K562 (cell line): ENCODE measurements at regions not wholly inside any gene's neighbourhood (a gene's known extent, or its start where the extent isn't known, plus 50 kb on each side); places are given as distances from the start of the nearest gene placed in this dataset.

Source experiments
- CAMTA2 ChIP-seq: fragments of 250-450 bp; sonication (Bioruptor Pico); conservative IDR thresholded peaks from 2 replicates; pipeline ENCODE4 v1.5.1; 2022
- EZH2 ChIP-seq: IDR thresholded peaks from 2 replicates; pipeline ENCODE4 v1.6.1; 2012; ENCODE audit warnings: low read depth, mild to moderate bottlenecking, inconsistent platforms, low read length, borderline replicate concordance
- ZBTB7A ChIP-seq: IDR thresholded peaks from 2 replicates; pipeline ENCODE4 v1.6.1; 2011; ENCODE audit warnings: low read depth, mild to moderate bottlenecking, low read length, moderate library complexity, borderline replicate concordance; ENCODE audit not compliant: control insufficient read depth
- ZNF224 ChIP-seq: sonication (generic); formaldehyde crosslinking; IDR thresholded peaks from 2 replicates; pipeline ENCODE4 v1.8.0; 2022; ENCODE audit warnings: mild to moderate bottlenecking, missing genetic modification reagents
- TF ChIP-seq, protein P1 (sequence below): sonication (generic); formaldehyde crosslinking; IDR thresholded peaks from 2 replicates; pipeline ENCODE4 v1.8.1; 2022; ENCODE audit warnings: missing genetic modification reagents
- TF ChIP-seq, protein P2 (sequence below), 3 experiments: IDR thresholded peaks in 2 of 3; conservative IDR thresholded peaks in 1 of 3; 2 replicates each; pipeline ENCODE4 v1.5.1; 2011 to 2012; ENCODE audit warnings: low read length in 3 of 3, mild to moderate bottlenecking in 3 of 3, control low read depth in 2 of 3, improper control_type of control experiment in 1 of 3, inconsistent platforms in 1 of 3, low read depth in 1 of 3, mixed read lengths in 1 of 3, moderate library complexity in 1 of 3; ENCODE audit not compliant: insufficient read depth in 2 of 3
- TF ChIP-seq, protein P3 (sequence below): IDR thresholded peaks from 2 replicates; pipeline ENCODE4 v1.6.1; 2016; ENCODE audit warnings: missing genetic modification characterization, missing compliant biosample characterization
- TF ChIP-seq, protein P4 (sequence below), 2 experiments: fragments of 450-650 bp; formaldehyde crosslinking in 1 of 2; IDR thresholded peaks; 2 replicates each; pipeline versions ENCODE4 v1.4.0 to v1.6.1; 2014 to 2020; ENCODE audit warnings: mild to moderate bottlenecking in 2 of 2, borderline replicate concordance in 1 of 2, low read depth in 1 of 2
- TF ChIP-seq, protein P5 (sequence below): sonication (generic); formaldehyde crosslinking; IDR thresholded peaks from 2 replicates; pipeline ENCODE4 v1.8.0; 2022; ENCODE audit warnings: mild to moderate bottlenecking, low read depth, missing genetic modification reagents

DNA sequence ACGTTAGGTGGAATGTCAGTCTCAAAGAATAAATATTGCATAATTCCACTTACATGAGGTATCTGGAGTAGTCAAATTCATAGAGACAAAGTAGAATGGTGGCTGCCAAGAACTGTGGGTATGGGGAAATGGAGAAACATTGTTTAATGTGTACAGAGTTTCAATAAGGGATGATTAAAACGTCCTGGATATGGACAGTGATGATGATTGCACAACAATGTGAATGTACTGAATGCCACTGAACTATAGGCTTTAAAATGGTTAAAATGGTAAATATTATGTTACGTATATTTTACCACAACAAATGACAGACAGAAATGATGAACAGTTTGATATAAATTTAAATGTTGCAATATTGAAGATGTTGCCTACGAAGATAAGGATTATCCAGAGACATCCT, 602.0 kb upstream of the PKDCC start:
- TF ChIP-seq, protein P1, sequence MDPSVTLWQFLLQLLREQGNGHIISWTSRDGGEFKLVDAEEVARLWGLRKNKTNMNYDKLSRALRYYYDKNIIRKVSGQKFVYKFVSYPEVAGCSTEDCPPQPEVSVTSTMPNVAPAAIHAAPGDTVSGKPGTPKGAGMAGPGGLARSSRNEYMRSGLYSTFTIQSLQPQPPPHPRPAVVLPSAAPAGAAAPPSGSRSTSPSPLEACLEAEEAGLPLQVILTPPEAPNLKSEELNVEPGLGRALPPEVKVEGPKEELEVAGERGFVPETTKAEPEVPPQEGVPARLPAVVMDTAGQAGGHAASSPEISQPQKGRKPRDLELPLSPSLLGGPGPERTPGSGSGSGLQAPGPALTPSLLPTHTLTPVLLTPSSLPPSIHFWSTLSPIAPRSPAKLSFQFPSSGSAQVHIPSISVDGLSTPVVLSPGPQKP (CRISPR knock-in tag): no peak
- TF ChIP-seq, protein P2, sequence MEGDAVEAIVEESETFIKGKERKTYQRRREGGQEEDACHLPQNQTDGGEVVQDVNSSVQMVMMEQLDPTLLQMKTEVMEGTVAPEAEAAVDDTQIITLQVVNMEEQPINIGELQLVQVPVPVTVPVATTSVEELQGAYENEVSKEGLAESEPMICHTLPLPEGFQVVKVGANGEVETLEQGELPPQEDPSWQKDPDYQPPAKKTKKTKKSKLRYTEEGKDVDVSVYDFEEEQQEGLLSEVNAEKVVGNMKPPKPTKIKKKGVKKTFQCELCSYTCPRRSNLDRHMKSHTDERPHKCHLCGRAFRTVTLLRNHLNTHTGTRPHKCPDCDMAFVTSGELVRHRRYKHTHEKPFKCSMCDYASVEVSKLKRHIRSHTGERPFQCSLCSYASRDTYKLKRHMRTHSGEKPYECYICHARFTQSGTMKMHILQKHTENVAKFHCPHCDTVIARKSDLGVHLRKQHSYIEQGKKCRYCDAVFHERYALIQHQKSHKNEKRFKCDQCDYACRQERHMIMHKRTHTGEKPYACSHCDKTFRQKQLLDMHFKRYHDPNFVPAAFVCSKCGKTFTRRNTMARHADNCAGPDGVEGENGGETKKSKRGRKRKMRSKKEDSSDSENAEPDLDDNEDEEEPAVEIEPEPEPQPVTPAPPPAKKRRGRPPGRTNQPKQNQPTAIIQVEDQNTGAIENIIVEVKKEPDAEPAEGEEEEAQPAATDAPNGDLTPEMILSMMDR (IDR thresholded peaks at IDR 0.05 in 2 of 3, conservative IDR thresholded peaks at IDR 0.05 in 1 of 3; ENCODE audit: insufficient read depth in 2 of 3, low read depth in 1 of 3, low read length in 3 of 3): no peak
- TF ChIP-seq, protein P3, sequence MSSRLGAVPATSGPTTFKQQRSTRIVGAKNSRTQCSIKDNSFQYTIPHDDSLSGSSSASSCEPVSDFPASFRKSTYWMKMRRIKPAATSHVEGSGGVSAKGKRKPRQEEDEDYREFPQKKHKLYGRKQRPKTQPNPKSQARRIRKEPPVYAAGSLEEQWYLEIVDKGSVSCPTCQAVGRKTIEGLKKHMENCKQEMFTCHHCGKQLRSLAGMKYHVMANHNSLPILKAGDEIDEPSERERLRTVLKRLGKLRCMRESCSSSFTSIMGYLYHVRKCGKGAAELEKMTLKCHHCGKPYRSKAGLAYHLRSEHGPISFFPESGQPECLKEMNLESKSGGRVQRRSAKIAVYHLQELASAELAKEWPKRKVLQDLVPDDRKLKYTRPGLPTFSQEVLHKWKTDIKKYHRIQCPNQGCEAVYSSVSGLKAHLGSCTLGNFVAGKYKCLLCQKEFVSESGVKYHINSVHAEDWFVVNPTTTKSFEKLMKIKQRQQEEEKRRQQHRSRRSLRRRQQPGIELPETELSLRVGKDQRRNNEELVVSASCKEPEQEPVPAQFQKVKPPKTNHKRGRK: no peak
- TF ChIP-seq, protein P4, sequence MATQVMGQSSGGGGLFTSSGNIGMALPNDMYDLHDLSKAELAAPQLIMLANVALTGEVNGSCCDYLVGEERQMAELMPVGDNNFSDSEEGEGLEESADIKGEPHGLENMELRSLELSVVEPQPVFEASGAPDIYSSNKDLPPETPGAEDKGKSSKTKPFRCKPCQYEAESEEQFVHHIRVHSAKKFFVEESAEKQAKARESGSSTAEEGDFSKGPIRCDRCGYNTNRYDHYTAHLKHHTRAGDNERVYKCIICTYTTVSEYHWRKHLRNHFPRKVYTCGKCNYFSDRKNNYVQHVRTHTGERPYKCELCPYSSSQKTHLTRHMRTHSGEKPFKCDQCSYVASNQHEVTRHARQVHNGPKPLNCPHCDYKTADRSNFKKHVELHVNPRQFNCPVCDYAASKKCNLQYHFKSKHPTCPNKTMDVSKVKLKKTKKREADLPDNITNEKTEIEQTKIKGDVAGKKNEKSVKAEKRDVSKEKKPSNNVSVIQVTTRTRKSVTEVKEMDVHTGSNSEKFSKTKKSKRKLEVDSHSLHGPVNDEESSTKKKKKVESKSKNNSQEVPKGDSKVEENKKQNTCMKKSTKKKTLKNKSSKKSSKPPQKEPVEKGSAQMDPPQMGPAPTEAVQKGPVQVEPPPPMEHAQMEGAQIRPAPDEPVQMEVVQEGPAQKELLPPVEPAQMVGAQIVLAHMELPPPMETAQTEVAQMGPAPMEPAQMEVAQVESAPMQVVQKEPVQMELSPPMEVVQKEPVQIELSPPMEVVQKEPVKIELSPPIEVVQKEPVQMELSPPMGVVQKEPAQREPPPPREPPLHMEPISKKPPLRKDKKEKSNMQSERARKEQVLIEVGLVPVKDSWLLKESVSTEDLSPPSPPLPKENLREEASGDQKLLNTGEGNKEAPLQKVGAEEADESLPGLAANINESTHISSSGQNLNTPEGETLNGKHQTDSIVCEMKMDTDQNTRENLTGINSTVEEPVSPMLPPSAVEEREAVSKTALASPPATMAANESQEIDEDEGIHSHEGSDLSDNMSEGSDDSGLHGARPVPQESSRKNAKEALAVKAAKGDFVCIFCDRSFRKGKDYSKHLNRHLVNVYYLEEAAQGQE (IDR thresholded peaks at IDR 0.05; ENCODE audit: borderline replicate concordance): no peak
- TF ChIP-seq, protein P4 (CRISPR knock-in tag; IDR thresholded peaks at IDR 0.05; ENCODE audit: low read depth): no peak
- no peak for TF ChIP-seq EZH2
- TF ChIP-seq CAMTA2 (CRISPR knock-in tag): no peak
- TF ChIP-seq, protein P5, sequence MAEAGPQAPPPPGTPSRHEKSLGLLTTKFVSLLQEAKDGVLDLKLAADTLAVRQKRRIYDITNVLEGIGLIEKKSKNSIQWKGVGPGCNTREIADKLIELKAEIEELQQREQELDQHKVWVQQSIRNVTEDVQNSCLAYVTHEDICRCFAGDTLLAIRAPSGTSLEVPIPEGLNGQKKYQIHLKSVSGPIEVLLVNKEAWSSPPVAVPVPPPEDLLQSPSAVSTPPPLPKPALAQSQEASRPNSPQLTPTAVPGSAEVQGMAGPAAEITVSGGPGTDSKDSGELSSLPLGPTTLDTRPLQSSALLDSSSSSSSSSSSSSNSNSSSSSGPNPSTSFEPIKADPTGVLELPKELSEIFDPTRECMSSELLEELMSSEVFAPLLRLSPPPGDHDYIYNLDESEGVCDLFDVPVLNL: no peak
- TF ChIP-seq ZNF224: no peak
- TF ChIP-seq ZBTB7A: no peak
